Neural progenitor cell (in vitro differentiated cells): ENCODE measurements at regions not wholly inside any gene's neighbourhood (a gene's known extent, or its start where the extent isn't known, plus 50 kb on each side); places are given as distances from the start of the nearest gene placed in this dataset.

Experiments
- EZH2 ChIP-seq: fragments of 200-600 bp; sonication (generic); IDR thresholded peaks from 2 replicates; pipeline ENCODE4 v1.6.1; 2017; ENCODE audit warnings: antibody characterized with exemption, mild to moderate bottlenecking, moderate library complexity
- EZH2phosphoT487 ChIP-seq: fragments of 200-600 bp; sonication (generic); IDR thresholded peaks from 2 replicates; pipeline ENCODE4 v1.6.1; 2017; ENCODE audit warnings: antibody characterized with exemption
- TF ChIP-seq, protein P1 (sequence below): fragments of 200-600 bp; sonication (generic); IDR thresholded peaks from 2 replicates; pipeline ENCODE4 v1.5.1; 2017; ENCODE audit warnings: antibody characterized with exemption, mild to moderate bottlenecking

DNA sequence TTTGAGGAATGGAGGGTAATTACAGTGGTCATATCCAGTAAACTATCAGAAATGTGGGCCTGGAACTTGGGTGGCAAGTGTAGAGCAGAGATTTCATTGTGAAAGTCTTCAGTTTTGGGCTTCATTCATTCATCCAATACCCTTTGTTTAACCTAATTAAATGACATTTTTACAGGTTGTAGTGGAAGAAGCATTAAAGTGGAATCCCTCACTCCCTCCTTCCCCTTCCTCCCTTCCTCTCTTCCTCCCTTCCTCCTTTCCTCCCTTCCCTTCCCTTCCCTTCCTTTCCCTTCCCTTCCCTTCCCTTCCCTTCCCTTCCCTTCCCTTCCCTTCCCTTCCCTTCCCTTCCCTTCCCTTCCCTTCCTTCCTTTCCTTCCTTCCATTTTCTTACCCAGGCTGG lies 219.3 kb downstream of the PDCD6IP start:
- TF ChIP-seq EZH2phosphoT487 (no peak), EZH2 (no peak)
- TF ChIP-seq, protein P1, sequence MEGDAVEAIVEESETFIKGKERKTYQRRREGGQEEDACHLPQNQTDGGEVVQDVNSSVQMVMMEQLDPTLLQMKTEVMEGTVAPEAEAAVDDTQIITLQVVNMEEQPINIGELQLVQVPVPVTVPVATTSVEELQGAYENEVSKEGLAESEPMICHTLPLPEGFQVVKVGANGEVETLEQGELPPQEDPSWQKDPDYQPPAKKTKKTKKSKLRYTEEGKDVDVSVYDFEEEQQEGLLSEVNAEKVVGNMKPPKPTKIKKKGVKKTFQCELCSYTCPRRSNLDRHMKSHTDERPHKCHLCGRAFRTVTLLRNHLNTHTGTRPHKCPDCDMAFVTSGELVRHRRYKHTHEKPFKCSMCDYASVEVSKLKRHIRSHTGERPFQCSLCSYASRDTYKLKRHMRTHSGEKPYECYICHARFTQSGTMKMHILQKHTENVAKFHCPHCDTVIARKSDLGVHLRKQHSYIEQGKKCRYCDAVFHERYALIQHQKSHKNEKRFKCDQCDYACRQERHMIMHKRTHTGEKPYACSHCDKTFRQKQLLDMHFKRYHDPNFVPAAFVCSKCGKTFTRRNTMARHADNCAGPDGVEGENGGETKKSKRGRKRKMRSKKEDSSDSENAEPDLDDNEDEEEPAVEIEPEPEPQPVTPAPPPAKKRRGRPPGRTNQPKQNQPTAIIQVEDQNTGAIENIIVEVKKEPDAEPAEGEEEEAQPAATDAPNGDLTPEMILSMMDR, result no peak
